KMS-11 (cell line): ENCODE measurements at regions not wholly inside any gene's neighbourhood (a gene's known extent, or its start where the extent isn't known, plus 50 kb on each side); places are given as distances from the start of the nearest gene placed in this dataset.

Source experiments
- H2AFZ ChIP-seq: fragments of 200-600 bp; sonication (generic); 2 replicates; pipeline ENCODE4 v1.6.1; 2016; ENCODE audit warnings: antibody characterized with exemption, mixed run types, low read depth
- H3K27ac ChIP-seq: fragments of 200-600 bp; sonication (generic); 2 replicates; pipeline ENCODE4 v1.6.1; 2016; ENCODE audit warnings: mild to moderate bottlenecking, mixed run types
- H3K27me3 ChIP-seq: fragments of 200-600 bp; sonication (generic); 2 replicates; pipeline ENCODE4 v1.6.1; 2017; ENCODE audit warnings: mild to moderate bottlenecking, low read depth, mixed run types, moderate library complexity; ENCODE audit not compliant: insufficient read depth
- H3K36me3 ChIP-seq: fragments of 200-600 bp; sonication (generic); 2 replicates; pipeline ENCODE4 v1.6.1; 2017; ENCODE audit warnings: mild to moderate bottlenecking, mixed run types; ENCODE audit not compliant: insufficient read depth
- H3K4me1 ChIP-seq: fragments of 200-600 bp; sonication (generic); 2 replicates; pipeline ENCODE4 v1.6.1; 2016; ENCODE audit warnings: mild to moderate bottlenecking, low read depth, mixed run types; ENCODE audit not compliant: poor library complexity, severe bottlenecking
- H3K4me2 ChIP-seq: fragments of 200-600 bp; sonication (generic); 2 replicates; pipeline ENCODE4 v1.7.0; 2016; ENCODE audit warnings: mild to moderate bottlenecking, mixed run types
- H3K4me3 ChIP-seq: fragments of 200-600 bp; sonication (generic); IDR thresholded peaks from 2 replicates; pipeline ENCODE4 v1.6.1; 2017; ENCODE audit warnings: low read depth, low read length, mixed read lengths; ENCODE audit not compliant: insufficient read depth
- H3K79me2 ChIP-seq: fragments of 200-600 bp; sonication (generic); 2 replicates; pipeline ENCODE4 v1.6.1; 2016; ENCODE audit warnings: low read depth, mixed run types; ENCODE audit not compliant: insufficient read depth
- H3K9ac ChIP-seq: fragments of 200-600 bp; sonication (generic); 2 replicates; pipeline ENCODE4 v1.6.1; 2016; ENCODE audit warnings: mild to moderate bottlenecking, mixed run types
- H4K20me1 ChIP-seq: fragments of 200-600 bp; sonication (generic); 2 replicates; pipeline ENCODE4 v1.6.1; 2016; ENCODE audit warnings: mild to moderate bottlenecking, mixed run types; ENCODE audit not compliant: insufficient read depth
- CTCF ChIP-seq: fragments of 200-600 bp; sonication (generic); conservative IDR thresholded peaks from 2 replicates; pipeline ENCODE4 v1.6.1; 2017; ENCODE audit warnings: low read depth, mild to moderate bottlenecking, antibody characterized with exemption, low read length, moderate library complexity, mixed read lengths

- Histone ChIP-seq H3K4me2 (no peak overlapping the region), H3K79me2 (no peaks in the 10 kb centered on the region), H3K36me3 (no peaks in the 10 kb centered on the region), H4K20me1 (no peaks in the 10 kb centered on the region), H2AFZ (no peak overlapping the region), H3K27me3 (no peaks in the 10 kb centered on the region), H3K4me1 (no peaks in the 10 kb centered on the region), H3K27ac (no peak overlapping the region), H3K9ac (no peak overlapping the region), H3K4me3 (no peak overlapping the region)
- TF ChIP-seq CTCF, result no peak
Observed at GRCh38 chr15:91521996-91522395, 331.5 kb upstream of the SLCO3A1 start.

GRCh38 chr15:91522605-91523332 lies 330.7 kb upstream of the SLCO3A1 start:
- Histone ChIP-seq H3K79me2 (no peaks in the 10 kb centered on the region), H4K20me1 (no peaks in the 10 kb centered on the region), H3K36me3 (no peaks in the 10 kb centered on the region), H3K27ac (no peak overlapping the region), H3K27me3 (no peaks in the 10 kb centered on the region), H3K4me3 (no peak overlapping the region), H3K4me2 (no peak overlapping the region), H2AFZ (no peak overlapping the region), H3K4me1 (no peaks in the 10 kb centered on the region), H3K9ac (no peak overlapping the region)
- TF ChIP-seq CTCF, result no peak

GRCh38 chr15:91523596-91523995 lies 329.9 kb upstream of the SLCO3A1 start:
- no peak overlapping the region for H3K9ac ChIP-seq
- no peaks in the 10 kb centered on the region for H3K27me3 ChIP-seq
- H4K20me1 ChIP-seq, result no peaks in the 10 kb centered on the region
- no peak overlapping the region for H3K4me2 ChIP-seq
- H3K36me3 ChIP-seq, result no peaks in the 10 kb centered on the region
- H3K4me1 ChIP-seq, result no peaks in the 10 kb centered on the region
- no peak overlapping the region for H3K4me3 ChIP-seq
- no peaks in the 10 kb centered on the region for H3K79me2 ChIP-seq
- no peak overlapping the region for H3K27ac ChIP-seq
- TF ChIP-seq CTCF, result no peak
- no peak overlapping the region for H2AFZ ChIP-seq

GRCh38 chr15:91524534-91524933 lies 329.0 kb upstream of the SLCO3A1 start:
- Histone ChIP-seq H3K9ac (no peak overlapping the region), H3K27ac (no peak overlapping the region), H3K4me1 (no peaks in the 10 kb centered on the region), H2AFZ (no peak overlapping the region), H3K36me3 (no peaks in the 10 kb centered on the region), H3K27me3 (no peaks in the 10 kb centered on the region), H3K79me2 (no peaks in the 10 kb centered on the region), H3K4me3 (no peak overlapping the region), H3K4me2 (no peak overlapping the region), H4K20me1 (no peaks in the 10 kb centered on the region)
- TF ChIP-seq CTCF, result no peak
